Subcutaneous abdominal adipose tissue (tissue), 5 donors: ENCODE measurements at regions not wholly inside any gene's neighbourhood (a gene's known extent, or its start where the extent isn't known, plus 50 kb on each side); places are given as distances from the start of the nearest gene placed in this dataset.
"Not testable (repeated sequence)": the region's sequence is repeated elsewhere in the genome, so short reads cannot be mapped to it uniquely, and the experiment has no call there.

Experiments
- H3K27ac ChIP-seq: one replicate; pipeline ENCODE4 v1.7.0; 2013; ENCODE audit warnings: low read depth, mild to moderate bottlenecking, inconsistent platforms, low read length, moderate library complexity
- H3K27me3 ChIP-seq, 5 donors: one replicate each; pipeline ENCODE4 v1.7.0; 2013; ENCODE audit warnings: low read length in 5 of 5, inconsistent platforms in 1 of 5; ENCODE audit not compliant: control insufficient read depth in 5 of 5, insufficient read depth in 4 of 5
- H3K36me3 ChIP-seq, 5 donors: one replicate each; pipeline ENCODE4 v1.7.0; 2013; ENCODE audit warnings: low read length in 5 of 5; ENCODE audit not compliant: control insufficient read depth in 5 of 5, insufficient read depth in 5 of 5
- H3K4me1 ChIP-seq, 5 donors: one replicate each; pipeline ENCODE4 v1.7.0; 2013; ENCODE audit warnings: low read length in 5 of 5, mild to moderate bottlenecking in 3 of 5, moderate library complexity in 1 of 5; ENCODE audit not compliant: control insufficient read depth in 5 of 5, insufficient read depth in 5 of 5
- H3K4me3 ChIP-seq, 5 donors: one replicate each; pipeline ENCODE4 v1.7.0; 2013; ENCODE audit warnings: low read length in 5 of 5, low read depth in 1 of 5
- H3K9ac ChIP-seq, 5 donors: one replicate each; pipeline ENCODE4 v1.7.0; 2013; ENCODE audit warnings: low read length in 5 of 5, mild to moderate bottlenecking in 4 of 5, moderate library complexity in 3 of 5
- H3K9me3 ChIP-seq, 5 donors: one replicate each; pipeline ENCODE4 v1.7.0; 2013; ENCODE audit warnings: low read length in 5 of 5; ENCODE audit not compliant: control insufficient read depth in 5 of 5
- donor health status: healthy.
- donor health status: healthy.
- donor health status: healthy.
- donor health status: healthy.
- donor health status: healthy.

- Histone ChIP-seq H3K9me3 (no peaks in the 10 kb centered on the region), H3K27ac (no peak overlapping the region), H3K4me3 (no peak overlapping the region), H3K36me3 (no peaks in the 10 kb centered on the region), H3K9ac (no peak overlapping the region), H3K27me3 (no peaks in the 10 kb centered on the region), H3K4me1 (no peaks in the 10 kb centered on the region)
Measured at GRCh38 chr10:123221418-123221817, 67.2 kb downstream of the BUB3 start.

- Histone ChIP-seq H3K9ac (no peak overlapping the region), H3K27me3 (no peaks in the 10 kb centered on the region), H3K36me3 (no peaks in the 10 kb centered on the region), H3K27ac (no peak overlapping the region), H3K9me3 (no peaks in the 10 kb centered on the region), H3K4me1 (no peaks in the 10 kb centered on the region), H3K4me3 (no peak overlapping the region)
Measured at GRCh38 chr10:123222832-123223231, 68.6 kb downstream of the BUB3 start.

GRCh38 chr10:123227706-123228105 lies 73.5 kb downstream of the BUB3 start:
- Histone ChIP-seq H3K9ac (no peak overlapping the region), H3K27ac (no peak overlapping the region), H3K4me3 (no peak overlapping the region), H3K4me1 (no peaks in the 10 kb centered on the region), H3K36me3 (peaks cover 0 to 7% (median 0%) of the 10 kb centered on the region in 5 donors), H3K9me3 (peaks cover 0 to 10% (median 4%) of the 10 kb centered on the region in 5 donors), H3K27me3 (no peaks in the 10 kb centered on the region)

- Histone ChIP-seq H3K36me3 (peaks cover 0 to 7% (median 0%) of the 10 kb centered on the region in 5 donors), H3K9me3 (peaks cover 6 to 17% (median 11%) of the 10 kb centered on the region in 5 donors), H3K4me3 (no peak overlapping the region), H3K4me1 (no peaks in the 10 kb centered on the region), H3K9ac (no peak overlapping the region), H3K27me3 (no peaks in the 10 kb centered on the region), H3K27ac (no peak overlapping the region)
Measured at GRCh38 chr10:123229927-123230630, 75.9 kb downstream of the BUB3 start.

GRCh38 chr10:123232879-123233278 lies 78.7 kb downstream of the BUB3 start:
- H3K9ac ChIP-seq, H3K4me3 ChIP-seq, H3K27ac ChIP-seq, H3K36me3 ChIP-seq, H3K27me3 ChIP-seq, H3K4me1 ChIP-seq: not testable (repeated sequence)
- H3K9me3 ChIP-seq: peaks cover 6 to 26% (median 18%) of the 10 kb centered on the region in 5 donors

- peaks cover 6 to 26% (median 14%) of the 10 kb centered on the region in 5 donors for H3K9me3 ChIP-seq
- H3K36me3 ChIP-seq, H3K27ac ChIP-seq, H3K4me1 ChIP-seq, H3K4me3 ChIP-seq, H3K27me3 ChIP-seq, H3K9ac ChIP-seq: not testable (repeated sequence)
Measured at GRCh38 chr10:123235014-123235413, 80.8 kb downstream of the BUB3 start.

GRCh38 chr10:123236126-123236525 lies 81.9 kb downstream of the BUB3 start:
- H3K9ac ChIP-seq: no peak overlapping the region
- no peaks in the 10 kb centered on the region for H3K4me1 ChIP-seq
- peaks cover 0 to 5% (median 0%) of the 10 kb centered on the region in 5 donors for H3K36me3 ChIP-seq
- H3K9me3 ChIP-seq: peaks cover 6 to 26% (median 14%) of the 10 kb centered on the region in 5 donors
- H3K27ac ChIP-seq: no peak overlapping the region
- no peaks in the 10 kb centered on the region for H3K27me3 ChIP-seq
- no peak overlapping the region for H3K4me3 ChIP-seq

- Histone ChIP-seq H3K36me3 (no peaks in the 10 kb centered on the region), H3K27ac (no peak overlapping the region), H3K4me3 (no peak overlapping the region), H3K9ac (no peak overlapping the region), H3K27me3 (no peaks in the 10 kb centered on the region), H3K9me3 (peaks cover 0 to 11% (median 7%) of the 10 kb centered on the region in 5 donors), H3K4me1 (no peaks in the 10 kb centered on the region)
Measured at GRCh38 chr10:123240250-123240649, 86.0 kb downstream of the BUB3 start.

GRCh38 chr10:123240776-123241175 lies 86.6 kb downstream of the BUB3 start:
- Histone ChIP-seq H3K9ac (no peak overlapping the region), H3K36me3 (no peaks in the 10 kb centered on the region), H3K9me3 (peaks cover 0 to 5% (median 2%) of the 10 kb centered on the region in 5 donors), H3K27ac (no peak overlapping the region), H3K4me1 (no peaks in the 10 kb centered on the region), H3K27me3 (no peaks in the 10 kb centered on the region), H3K4me3 (no peak overlapping the region)

GRCh38 chr10:123241391-123242141 lies 87.4 kb downstream of the BUB3 start:
- no peak overlapping the region for H3K9ac ChIP-seq
- no peak overlapping the region for H3K4me3 ChIP-seq
- no peaks in the 10 kb centered on the region for H3K27me3 ChIP-seq
- peaks cover 0 to 2% (median 0%) of the 10 kb centered on the region in 5 donors for H3K9me3 ChIP-seq
- H3K4me1 ChIP-seq: no peaks in the 10 kb centered on the region
- H3K27ac ChIP-seq: no peak overlapping the region
- H3K36me3 ChIP-seq: no peaks in the 10 kb centered on the region
